C4-2B (cell line): ENCODE measurements at regions not wholly inside any gene's neighbourhood (a gene's known extent, or its start where the extent isn't known, plus 50 kb on each side); places are given as distances from the start of the nearest gene placed in this dataset.

Source experiments
- CTCF ChIP-seq: fragments of 450-650 bp; conservative IDR thresholded peaks from 2 replicates; pipeline ENCODE4 v1.5.1; 2017; ENCODE audit warnings: mild to moderate bottlenecking
- ZFX ChIP-seq: fragments of 450-650 bp; IDR thresholded peaks from 2 replicates; pipeline ENCODE4 v1.6.1; 2017

GRCh38 chr15:77554306-77555080, 78.2 kb downstream of the LINGO1 start:
- TF ChIP-seq CTCF (no peak), ZFX (no peak)
